T-helper 22 cell (primary cell): ENCODE measurements at regions not wholly inside any gene's neighbourhood (a gene's known extent, or its start where the extent isn't known, plus 50 kb on each side); places are given as distances from the start of the nearest gene placed in this dataset.
"Not testable (repeated sequence)": the region's sequence is repeated elsewhere in the genome, so short reads cannot be mapped to it uniquely, and the experiment has no call there.

Experiments
- DNase-seq: peaks from one replicate; pipeline ENCODE4 v3.0.0-alpha.2; 2020; ENCODE audit warnings: low read depth

DNA sequence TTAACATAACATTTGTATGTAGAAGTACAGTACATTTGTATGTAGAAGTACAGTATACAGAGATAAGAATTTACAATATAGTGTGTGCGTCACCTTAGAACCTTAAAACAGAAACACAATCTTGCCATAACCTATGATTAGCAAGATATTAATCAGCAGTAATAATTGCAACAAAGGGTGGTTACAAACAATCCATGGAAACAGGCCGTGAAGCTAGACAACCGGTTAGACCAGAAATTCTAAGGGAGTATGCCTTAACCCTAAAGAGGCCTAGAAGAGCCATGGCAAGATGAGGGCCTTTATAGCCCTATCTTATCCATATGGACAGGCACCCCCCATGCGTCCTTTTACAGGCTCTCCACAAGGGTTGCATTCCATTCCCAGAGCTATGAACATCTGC is 605.9 kb downstream of the KCNT2 start:
- DNase-seq, result not testable (repeated sequence)

DNA sequence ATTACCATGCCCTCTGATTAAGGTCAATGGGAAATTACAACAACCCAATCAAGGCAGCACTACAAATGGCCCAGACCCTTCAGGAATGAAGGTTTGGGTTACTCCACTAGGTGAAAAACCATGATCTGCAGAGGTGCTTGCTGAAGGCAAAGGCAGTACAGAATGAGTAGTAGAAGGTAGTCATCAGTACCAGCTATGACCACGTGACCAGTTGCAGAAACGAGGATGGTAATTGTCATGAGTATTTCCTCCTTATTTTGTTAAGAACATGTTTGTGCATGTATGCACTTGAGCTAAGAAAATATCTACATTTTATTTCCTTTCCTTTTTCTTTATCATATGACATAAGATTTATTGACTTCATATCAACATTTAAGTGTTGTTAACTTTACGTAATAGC is 607.1 kb downstream of the KCNT2 start:
- no peak for DNase-seq

DNA sequence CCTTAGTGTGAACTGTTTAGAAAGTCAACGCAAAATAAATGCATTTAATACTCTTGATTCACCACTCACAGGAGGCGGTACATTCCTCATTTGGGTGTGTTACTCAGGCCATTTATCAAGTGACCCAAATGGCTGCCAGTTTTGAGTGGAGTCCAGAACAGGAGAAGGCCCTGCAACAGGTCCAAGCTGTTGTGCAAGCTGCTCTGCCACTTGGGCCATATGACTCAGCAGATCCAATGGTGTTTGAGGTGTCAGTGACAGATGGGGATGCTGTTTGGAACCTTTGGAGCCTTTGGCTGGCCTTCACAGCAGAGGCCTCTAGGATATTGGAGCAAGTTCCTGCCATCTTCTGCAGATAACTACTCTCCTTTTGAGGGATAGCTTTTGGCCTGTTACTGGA is 609.2 kb downstream of the KCNT2 start:
- DNase-seq, result no peak

DNA sequence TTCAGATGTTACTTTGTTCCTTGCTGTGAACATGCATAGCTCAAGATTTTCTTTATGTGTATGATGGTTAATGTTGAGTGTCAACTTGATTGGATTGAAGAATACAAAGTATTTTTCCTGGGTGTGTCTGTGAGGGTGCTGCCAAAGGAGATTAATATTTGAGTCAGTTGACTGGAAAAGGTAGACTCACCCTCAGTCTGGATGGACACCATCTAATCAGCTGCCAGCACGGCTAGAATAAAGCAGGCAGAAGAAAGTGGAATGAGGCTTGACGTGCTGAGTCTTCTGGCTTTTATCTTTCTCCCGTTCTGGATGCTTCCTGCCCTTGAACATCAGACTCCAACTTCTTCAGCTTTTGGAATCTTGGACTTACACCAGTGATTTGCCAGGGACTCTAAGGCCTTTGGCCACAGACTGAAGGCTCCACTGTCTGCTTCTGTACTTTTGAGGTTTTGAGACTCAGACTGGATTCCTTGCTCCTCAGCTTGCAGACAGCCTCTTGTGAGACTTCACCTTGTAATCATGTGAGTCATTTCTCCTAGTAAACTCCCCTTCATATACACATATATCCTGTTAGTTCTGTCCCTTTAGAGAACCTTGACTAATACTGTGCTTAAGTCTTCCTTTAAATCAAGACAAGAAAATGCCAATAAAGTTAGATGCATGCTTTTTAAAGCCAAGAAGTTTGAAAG is 626.6 kb downstream of the KCNT2 start:
- DNase-seq, result no peak

DNA sequence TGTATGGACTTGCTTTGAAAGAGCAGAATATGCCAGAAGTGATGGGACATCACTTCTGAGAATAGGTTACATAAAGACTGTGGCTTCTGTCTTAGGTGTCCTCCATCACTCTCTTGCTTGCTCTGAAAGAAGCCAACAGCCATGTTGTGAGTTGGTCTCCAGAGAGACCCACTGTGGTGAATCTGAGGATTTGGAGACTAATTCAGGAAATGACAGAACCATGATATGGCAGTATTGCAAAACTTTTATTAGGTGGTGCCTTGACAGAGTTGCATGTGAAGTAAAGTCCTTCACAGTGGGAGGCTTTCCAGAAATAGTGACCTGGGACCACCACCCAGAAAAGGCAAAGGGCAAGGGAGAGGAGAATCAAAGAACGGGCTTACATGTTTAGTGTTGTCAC is 628.6 kb downstream of the KCNT2 start:
- no peak for DNase-seq

DNA sequence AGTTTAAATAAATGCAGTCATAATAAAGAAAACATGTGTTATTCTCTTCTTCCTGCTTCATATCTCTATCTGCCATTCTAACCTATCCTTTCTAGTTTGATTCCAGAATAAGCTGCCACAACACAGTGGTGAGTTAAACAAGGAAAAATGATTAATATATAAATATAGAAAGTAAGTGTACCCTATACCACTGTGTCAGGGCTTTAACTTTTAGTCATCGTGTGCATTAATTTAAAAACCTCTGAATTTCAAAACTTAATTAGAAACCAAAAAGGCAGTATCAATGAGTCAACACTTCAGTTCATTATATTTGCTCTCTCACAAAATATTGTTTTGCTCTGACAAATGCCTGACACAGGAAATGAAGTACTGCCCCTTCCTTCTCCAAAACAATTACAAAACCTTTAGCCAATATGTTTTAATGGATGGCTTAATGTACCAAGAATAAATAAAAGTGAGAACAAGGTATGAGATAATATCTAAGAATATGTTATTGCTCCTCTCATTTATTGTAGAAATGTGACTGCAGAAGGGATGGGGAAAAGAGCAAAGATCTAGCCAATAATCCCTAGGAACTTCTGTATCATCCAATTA is 634.8 kb downstream of the KCNT2 start:
- no peak for DNase-seq

DNA sequence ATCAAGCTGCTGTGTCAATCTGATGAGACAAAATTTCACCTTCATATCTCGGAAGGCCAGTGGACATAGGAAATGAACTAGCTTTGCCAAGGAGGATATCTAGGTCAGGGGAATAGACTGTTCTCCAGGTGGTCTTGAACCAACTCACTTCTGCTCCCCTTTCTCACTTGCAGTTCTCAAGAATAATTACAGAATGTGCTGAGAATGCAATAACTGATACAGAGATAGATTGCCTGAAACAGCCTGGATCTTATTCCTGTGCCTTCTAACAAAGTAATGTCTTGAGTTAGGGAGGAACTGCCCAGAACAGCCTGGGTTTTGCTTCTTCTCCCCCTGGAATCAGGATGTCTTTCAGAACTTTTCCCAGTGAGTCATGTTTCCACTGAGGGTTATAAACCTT is 636.7 kb downstream of the KCNT2 start:
- no peak for DNase-seq

DNA sequence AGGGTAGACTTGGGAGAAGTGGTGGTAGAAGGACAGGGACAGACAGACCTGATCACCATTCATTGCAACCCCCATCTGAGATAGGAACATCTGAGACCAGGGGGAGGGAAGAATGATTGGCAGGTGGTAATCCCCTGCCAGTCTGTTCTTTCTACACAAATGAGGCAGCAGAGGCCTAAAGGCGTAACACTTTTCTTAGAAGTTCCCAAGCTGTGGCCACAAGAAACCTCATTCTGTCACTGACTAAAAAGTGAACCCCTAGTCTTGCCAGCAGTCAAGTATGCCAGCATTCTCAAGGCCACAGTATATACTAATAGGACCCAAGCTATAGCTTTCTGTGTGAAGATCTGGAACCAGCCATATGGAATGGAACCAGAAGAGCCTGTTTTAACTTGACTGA is 638.0 kb downstream of the KCNT2 start:
- no peak for DNase-seq

DNA sequence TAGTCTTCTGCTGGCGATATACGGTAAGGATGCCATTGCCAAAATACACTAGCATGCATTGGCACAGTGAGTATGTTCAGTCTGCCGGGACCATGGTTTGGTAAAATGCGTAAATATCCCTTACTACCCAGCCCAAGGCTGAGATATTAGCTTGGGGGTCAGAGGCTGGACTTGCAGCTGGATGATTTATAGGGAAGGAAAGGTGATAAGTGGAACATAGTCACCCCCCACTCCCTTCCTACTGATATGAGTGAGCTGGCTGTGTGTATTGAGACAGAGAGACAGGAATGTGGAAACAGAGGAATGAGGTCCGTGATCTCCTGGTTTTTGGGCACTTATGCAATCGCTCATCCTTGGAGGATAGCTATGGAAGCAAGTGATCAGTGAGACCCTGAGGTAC is 642.8 kb downstream of the KCNT2 start:
- no peak for DNase-seq

DNA sequence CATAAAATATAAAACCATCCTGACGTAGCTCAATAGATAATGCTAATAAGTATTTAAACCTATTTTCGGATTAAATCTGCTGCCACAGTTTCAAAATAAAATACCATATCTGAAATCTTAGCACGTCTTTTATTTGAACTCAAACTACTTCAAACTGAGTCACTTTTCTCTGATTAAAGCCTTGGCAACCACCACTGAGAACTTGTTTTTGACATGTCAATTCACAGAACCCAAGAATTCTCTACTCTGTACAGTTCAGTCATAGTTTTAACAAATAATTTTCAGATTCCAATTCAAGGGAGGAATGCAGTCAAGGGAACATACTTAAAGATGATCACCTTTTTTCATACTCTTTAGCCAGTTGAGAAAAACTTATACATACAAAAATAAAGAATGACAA is 643.2 kb downstream of the KCNT2 start:
- no peak for DNase-seq

DNA sequence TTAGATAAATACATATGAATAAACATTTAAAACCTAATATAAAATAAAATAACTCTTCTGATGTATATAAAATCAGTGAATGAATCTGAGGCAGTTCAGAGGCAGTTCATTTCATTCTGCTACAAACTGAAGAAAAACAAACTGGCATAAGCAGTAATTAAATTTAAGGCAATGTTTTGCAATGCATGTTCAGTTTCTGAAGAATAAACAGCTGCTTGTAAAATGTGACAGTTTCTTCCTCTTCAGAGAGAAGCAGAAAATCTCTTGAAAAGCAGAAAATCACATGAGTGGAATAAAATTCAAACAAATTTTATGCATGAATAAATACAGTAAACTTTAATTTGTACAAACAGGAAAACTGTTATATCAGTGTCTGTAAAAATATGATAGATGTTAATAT is 643.7 kb downstream of the KCNT2 start:
- DNase-seq, result no peak

DNA sequence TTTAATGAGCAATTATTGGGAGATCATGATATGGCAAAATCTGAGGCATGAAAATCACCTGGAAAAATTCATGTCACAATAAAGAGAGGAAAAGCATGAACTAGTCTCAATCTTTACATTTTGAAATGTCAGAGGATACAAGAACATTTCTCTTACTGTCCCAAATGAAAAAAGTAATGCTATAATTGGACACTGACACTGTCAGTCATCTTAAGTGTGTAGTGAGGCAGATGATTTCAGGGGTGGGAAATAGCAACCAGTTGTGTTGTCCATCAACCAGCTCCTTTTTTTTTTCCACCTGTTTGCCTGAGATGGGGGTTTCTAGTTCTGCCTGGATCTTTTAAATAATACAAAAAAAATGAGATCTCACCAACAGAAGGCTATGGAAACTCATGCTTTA is 646.2 kb downstream of the KCNT2 start:
- no peak for DNase-seq

DNA sequence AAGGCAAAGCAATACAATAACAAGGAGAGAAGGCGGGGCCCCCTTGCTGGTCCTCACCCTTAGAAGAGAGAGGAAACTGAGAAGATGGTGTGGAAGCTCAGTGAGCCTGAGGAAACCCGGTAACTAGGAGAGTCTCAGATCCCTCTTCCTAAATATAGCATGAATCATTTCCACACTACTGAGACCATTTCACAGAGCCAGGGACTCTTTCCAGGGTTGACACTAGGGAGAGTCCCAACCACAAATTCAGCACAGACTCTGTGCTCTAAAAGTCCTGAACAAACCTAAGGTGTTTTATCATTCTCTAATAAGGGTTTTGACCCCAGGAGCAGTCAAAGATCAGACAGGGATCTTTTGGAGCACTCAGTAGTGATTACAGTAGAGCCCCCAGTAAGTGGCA is 647.7 kb downstream of the KCNT2 start:
- DNase-seq, result no peak

DNA sequence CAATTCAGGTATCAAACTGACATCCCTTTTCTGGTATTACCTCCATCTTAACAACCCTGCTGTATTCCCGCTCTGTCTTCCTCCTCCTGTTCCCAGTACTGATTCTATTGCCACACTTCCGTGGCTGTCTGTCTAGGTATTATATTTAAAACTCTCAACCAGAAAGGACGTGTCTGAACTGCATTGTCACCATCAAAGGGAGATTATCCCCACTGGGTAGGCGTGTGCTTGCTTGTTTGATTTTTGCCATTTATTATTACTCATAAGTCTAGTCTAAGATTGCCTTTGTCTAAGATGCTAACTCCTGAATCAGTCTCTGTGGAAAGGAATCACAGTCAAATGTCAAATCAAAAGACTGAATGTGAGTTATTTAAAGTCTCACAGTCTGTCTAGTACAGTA is 650.1 kb downstream of the KCNT2 start:
- DNase-seq, result no peak

DNA sequence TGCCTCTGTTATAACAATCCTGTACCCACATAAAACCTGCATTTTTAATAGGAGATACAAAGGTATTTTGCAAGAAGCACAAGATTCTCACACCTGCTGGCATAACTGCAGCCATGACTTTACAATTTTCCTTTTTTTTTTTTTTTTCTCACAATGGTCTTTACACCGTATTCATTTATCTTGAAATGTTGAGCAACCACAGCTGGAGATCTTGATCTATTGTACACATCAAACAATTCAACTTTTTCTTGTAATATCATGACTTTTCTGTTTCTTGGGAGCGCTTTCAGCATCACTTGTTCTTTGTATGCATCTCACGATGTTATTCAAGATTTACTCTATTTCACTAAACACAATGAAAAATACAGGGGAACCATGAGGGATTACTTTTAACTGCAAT is 651.4 kb downstream of the KCNT2 start:
- DNase-seq, result no peak

DNA sequence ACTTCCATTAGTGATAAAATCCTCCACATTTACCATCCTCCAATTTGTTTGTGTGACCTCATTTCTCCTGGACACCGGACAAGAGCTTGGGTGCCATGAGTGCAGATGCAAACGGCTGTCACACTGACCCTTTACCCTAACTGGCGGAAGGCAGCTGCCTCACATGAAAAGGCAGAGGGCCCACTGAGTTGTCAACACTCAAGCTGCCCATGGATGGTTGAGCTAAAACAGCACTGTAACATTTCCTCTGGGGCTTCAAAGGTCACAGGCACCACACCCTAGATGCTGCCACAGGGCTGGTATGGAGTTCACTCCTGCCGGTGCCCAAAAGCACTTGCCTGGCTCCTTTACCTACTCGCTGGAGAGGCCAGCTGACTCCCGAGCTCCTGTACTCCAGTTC is 653.4 kb downstream of the KCNT2 start:
- no peak for DNase-seq

DNA sequence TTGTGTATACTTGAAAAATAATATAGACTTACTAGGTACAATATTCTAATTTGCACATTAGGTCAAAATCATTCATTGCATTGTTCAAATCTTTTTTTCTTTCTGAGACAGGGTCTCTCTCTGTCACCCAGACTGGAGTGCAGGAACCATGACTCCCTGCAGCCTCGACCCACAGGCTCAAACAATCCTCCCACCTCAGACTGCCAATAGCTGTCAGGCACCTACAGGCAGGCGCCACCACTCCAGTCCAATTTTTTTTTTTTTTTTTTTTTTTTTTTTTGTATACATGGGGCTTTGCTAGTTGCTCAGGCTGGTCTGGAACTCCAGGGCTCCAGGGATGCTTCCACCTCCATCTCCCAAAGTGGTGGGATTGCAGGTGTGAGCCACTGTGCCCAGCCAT is 656.9 kb downstream of the KCNT2 start:
- DNase-seq, result no peak

DNA sequence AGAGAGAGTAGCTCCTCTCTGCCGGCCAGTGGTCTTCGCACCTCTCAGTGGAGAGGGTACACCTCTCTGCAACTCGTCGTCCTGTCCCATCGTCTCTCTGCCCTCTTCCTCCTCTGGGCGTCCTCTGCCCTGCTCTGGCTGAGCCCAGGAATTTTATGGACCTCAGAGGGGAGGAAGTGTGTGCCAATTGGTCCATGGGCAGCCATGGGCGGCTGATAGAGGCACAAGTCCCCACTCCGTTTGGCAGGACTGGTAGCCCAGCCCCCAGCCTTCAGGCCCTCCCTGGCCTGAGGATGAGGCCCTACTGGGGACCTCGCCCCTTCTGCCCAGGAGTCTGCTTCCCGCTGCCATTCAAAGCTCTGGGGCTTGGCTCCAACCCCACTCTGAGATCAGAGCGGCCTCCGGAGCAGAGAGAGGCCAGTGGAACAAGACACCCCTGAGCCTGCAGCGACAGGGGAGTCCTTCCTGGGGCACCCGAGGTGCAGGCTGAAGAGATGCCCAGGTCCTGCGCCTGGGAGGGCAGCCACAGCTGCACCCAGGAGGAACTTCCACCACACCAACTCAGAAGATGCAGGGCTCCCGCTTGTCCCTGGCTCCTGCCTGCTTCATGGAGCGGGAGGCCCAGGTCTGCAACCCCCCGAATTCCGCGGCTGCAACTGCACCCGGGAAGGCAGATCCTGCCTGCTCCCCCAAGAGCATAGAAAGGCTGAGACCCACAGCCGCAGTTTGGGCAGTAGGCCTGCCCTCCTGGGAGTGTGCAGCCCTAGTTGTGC is 659.9 kb downstream of the KCNT2 start:
- DNase-seq, result no peak

DNA sequence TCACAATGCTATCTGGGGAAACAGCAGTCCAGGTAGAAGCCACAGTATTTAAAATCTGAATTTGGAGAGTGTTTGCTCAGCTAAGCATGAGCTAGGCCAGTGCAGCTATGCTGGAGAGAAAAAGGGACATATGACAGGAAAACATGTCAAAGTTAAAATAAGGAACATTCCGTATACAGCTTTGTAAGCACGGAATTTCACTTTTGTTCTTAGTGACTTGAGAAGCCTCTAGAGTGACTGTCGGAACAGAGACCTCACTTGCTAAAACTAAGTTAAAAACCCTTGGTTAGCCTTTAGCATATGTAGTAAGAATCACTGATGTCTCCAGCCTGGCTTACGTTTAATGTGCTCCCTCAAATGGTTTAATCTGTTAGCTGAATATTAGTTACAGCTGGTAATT is 661.7 kb downstream of the KCNT2 start:
- no peak for DNase-seq

DNA sequence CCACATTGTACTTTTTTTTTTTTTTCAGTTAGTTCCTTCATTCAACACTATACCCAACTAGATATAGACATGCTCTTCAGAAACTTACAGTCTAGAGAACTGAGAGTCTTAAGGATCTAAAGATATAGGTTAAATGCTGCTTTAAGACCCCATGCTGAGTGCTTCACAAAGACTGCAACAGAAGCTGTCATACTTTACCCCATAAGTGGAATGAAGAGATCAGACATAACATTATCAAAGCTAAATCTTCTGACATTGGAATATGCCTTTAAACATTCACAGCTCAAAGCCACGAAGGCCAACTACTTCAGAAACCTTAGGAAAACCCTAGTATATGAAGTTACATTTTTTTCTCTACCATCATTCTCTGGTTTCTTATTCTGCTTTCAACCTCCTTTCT is 666.4 kb downstream of the KCNT2 start:
- DNase-seq, result no peak

DNA sequence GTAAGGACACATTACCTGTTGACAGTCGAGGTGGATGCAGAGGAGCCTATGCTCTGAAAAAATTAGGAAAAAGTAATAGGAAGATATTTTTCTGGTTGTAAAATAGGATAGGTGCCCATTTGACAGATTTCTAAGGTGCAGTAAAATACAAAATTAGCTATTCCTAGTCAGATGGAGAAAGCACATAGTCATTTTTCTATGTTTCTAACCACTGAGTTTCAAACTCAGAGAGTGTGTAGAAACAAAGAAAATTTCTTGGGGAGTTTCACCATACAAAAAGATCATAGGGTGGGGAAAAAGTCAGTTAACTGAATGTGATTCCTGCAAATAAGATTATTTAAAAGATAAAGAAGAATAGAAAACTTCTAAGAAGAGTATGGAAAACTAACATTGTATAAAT is 666.9 kb downstream of the KCNT2 start:
- no peak for DNase-seq

DNA sequence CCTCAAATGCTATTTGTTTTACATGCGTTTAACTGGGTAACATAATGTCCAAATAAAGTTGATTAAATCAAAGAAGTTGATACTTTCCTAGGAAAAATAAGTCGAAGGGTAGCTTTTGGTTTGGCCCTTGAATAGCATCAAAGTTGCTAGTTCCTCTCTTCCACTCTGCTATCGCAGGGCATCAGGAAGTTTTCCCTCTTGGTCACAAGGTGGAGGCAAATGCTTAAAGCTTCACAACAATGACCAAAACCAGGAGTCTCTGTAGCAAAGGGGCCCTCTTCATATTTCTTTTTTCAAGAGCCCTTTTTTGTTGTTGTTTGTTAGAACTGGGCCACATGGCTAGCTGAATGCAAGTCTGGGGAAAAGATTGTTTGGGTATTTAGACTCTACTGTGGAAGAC is 668.4 kb downstream of the KCNT2 start:
- DNase-seq, result no peak

DNA sequence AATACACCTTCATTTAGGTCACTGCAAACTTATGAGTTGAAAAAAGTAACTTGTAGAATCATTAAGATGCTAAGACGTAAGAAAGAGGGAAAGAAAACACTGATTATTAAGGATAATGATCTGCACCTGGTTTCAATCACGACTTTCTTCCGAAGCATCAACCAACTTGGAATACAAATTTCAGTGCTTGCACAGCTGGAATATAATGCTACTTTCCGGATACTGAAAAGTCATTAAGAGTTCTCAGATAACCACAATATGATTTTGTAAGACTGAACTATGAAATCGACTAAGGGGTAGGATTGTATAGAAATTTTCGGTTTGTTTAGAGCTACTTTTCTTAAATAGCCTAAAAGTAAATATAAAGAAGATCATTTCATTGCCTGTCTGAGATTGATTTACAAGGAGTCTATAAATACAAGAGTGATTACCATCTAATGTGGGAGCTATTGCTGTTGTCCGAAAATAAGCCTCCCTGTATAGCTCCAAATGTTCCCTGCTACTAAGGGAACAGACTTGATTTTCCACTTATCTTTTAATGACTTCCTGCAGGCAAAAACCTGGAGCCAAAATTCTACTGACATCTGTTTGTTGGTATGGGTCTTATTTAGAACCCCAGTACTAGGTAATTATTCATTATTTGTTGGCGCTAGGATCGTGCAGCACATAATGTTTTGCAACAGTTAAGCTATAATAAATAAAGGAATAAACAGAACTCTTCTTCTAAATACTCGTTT is 673.3 kb downstream of the KCNT2 start:
- no peak for DNase-seq
